Pulmonary artery endothelial cell (primary cell): ENCODE measurements at regions not wholly inside any gene's neighbourhood (a gene's known extent, or its start where the extent isn't known, plus 50 kb on each side); places are given as distances from the start of the nearest gene placed in this dataset.

Experiments used
- DNase-seq: peaks from one replicate; pipeline ENCODE4 v3.0.0-alpha.2; 2011; ENCODE audit warnings: low read depth, low spot score

GRCh38 chr4:19429684-19430083 lies 822.0 kb upstream of the SLIT2 start:
- no peak for DNase-seq

DNA sequence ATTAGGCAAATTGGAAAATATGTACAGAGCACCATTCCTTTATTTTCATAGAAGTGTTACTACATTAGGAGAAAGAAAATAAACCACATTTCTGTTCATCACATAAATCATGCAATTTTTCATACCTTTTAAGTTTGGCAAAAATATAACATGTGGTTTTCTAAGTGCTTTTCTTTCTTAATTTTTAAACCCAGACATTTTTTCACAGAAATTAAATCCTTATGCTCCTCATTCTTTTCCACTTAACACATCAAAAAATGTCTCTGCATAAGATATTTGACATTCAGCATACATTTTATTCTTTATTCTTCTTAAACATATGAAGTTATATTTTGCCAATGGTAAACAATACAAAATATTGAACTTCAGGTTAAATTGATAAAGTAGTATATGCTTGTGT lies 826.6 kb upstream of the SLIT2 start:
- no peak for DNase-seq

DNA sequence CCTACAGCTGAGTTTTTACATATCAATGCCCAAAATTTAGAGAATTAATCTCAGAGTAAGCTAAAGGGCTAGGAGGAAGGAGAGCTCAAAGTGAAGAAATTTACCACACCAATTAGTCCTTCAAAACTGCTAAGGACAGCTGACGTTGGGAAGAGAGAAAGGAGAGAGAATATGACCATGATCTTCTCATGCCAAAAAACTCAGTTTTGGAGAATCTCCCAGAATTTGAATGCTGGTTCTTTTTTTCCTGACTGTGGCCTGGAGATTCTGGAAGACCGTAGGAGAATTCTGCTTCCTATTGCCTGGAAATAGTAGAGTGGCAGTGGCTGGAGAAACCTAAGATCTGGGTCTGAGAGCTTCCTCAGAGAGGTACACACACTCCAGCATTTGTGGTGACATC lies 834.4 kb upstream of the SLIT2 start:
- DNase-seq, result no peak

DNA sequence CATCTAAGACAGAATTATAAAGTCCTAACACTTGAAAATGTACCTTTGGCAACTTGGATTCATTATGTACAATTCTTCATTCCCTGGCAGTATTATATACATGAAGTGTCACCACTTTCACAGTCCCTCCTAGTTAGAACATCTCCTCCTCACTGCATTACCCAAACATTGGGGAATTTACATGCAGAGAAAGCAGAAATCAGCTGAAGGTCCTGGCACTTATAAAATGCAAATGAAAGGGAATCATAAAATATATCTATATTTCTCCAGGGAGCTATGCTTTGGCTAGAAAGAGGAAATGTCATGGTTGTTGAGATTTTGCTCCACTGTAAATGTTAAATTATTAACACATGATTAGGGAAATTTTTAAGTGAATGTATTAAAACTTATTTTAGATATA lies 835.6 kb upstream of the SLIT2 start:
- DNase-seq, result no peak

- DNase-seq, result no peak
Observed at GRCh38 chr4:19408490-19408889, 843.2 kb upstream of the SLIT2 start.

GRCh38 chr4:19406789-19407188 lies 844.9 kb upstream of the SLIT2 start:
- DNase-seq, result no peak

- no peak for DNase-seq
Observed at GRCh38 chr4:19403786-19404370, 847.8 kb upstream of the SLIT2 start.

DNA sequence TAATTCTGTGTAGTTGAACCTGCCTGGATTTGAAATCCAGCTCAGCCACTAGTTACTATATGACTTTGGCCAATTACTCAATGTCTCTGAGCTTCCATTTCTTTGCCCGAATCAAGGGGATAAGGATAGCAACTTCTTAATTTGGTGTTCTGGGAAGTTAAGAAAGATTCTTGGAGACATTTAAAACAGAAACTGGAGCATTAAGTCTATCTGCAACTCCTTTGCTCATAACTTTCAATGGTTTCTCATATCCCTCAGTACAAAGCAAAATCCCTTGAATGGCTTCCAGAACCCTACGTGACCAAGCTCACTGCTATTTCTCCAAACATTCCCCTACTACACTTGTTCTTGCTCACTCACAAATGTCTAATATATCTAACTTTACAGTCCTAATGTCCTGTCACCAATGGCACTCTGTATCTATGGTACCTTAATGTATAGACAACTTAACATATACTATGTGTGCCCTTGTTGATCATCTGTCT lies 849.1 kb upstream of the SLIT2 start:
- DNase-seq, result no peak

- DNase-seq, result no peak
Observed at GRCh38 chr4:19401301-19402080, 850.2 kb upstream of the SLIT2 start.

GRCh38 chr4:19400820-19401219 lies 850.9 kb upstream of the SLIT2 start:
- DNase-seq, result no peak

GRCh38 chr4:19399001-19399400 lies 852.7 kb upstream of the SLIT2 start:
- DNase-seq, result no peak

- DNase-seq, result no peak
Observed at GRCh38 chr4:19386786-19387185, 864.9 kb upstream of the SLIT2 start.

DNA sequence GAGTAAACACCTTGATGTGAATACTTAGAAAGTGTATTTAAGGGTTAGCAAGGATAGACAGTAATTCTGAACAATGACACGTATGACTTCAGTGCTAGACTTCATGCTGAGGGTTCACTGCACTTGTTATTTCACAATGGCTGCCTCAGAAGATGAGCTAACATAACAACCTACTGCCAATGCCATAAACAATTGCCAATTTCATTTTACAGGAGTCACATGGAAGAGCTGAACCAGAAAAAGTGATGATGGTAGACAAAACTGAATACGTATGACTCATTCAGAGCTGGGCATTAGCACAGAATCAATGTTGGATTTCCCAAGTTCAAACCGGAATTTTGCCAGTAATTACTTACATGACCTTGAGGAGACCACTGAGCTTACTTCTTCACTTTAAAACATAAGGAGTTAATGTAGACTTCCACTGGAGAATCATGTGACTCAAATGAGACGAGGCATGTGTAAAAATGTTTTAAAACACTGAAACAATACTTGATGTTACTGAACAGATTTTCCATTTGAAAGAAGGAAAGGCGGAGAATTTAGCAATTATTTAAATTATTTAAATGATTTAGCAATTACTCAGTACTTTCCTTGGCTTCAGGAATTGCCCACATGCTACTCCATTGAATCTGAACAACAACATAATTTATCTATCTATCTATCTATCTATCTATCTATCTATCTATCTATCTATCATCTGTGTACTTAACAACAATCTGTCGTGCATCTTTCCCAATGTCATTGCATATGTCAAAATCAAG lies 868.5 kb upstream of the SLIT2 start:
- DNase-seq, result no peak

DNA sequence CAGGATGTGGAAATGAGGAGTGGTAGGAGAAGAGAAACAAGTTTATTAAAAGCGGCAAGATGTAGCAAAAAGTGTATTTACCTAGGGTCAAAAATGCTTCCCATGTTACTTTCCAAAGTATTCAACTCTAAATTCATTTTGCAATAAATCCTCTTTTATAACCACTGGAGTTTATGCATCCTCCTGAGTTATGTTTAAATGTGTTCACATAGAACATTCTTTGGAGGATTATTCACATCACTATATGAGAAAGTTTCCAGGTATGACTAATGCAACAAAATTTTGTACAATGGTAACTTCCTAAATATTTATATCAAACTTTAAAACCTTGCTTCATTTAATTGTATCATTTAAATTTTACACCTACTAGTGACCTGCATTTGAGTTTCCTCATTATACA lies 870.6 kb upstream of the SLIT2 start:
- no peak for DNase-seq

GRCh38 chr4:19380600-19380999 lies 871.1 kb upstream of the SLIT2 start:
- DNase-seq, result no peak

DNA sequence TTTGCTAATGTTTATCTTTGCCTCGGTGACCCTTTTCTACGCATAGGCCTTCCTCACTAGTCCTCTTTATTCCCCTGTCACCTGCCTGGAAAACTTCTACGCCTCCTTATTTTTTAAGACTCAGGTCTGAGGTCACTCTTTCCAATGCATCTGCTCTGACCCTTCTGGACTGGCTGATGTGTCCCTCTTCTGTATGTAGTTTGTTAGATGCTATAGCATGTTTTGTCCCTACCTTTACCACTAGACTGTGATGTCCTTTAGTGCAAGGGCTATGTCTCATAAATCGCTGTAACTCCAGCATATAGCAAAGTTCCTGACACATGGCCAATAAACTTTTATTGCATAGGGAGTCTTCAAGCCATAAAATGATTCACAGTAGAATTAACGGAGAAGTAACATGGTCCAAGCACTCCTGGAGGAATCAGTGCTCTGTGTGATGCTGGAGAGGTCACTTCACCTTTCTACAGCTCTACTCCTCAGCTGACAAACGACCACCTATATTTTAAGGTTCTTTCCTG lies 872.5 kb upstream of the SLIT2 start:
- no peak for DNase-seq

- no peak for DNase-seq
Observed at GRCh38 chr4:19375931-19376330, 875.8 kb upstream of the SLIT2 start.

- no peak for DNase-seq
Observed at GRCh38 chr4:19375136-19375804, 876.4 kb upstream of the SLIT2 start.

DNA sequence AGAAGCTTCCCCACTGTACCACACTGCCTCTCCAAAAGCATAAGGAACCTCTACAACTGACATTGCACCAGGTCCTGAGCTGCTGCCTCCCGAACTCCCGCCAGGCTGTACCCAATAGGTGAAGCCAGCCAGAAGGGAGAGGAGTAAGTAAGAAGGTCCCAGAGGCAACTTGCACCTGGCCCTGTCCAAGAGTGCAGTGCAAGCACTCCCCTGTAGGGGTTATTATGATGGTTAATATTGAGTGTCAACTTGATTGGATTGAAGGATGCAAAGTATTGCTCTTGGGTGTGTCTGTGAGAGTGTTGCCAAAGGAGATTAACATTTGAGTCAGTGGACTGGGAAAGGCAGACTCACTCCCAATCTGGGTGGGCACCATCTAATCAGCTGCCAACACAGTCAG lies 879.3 kb upstream of the SLIT2 start:
- DNase-seq, result no peak

GRCh38 chr4:19368800-19369199 lies 882.9 kb upstream of the SLIT2 start:
- DNase-seq, result no peak

DNA sequence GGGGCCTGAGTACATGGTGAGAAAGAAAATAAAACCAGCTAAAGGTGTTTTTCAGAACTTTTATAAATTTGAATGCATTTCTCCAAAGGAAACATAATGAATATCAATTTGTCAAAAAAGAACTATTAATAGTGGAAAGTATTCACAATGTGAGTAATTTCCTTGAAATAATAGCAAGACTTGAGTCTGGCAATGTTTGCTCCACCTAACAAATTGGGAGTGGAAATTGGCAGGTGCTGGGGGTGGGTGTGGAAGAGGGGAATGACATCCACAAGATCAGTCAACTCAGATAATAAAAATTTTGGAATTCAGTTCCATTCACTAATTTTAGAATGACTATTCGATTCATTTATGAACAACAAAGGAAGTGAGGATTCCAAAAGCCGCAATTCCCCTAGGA lies 884.8 kb upstream of the SLIT2 start:
- no peak for DNase-seq

DNA sequence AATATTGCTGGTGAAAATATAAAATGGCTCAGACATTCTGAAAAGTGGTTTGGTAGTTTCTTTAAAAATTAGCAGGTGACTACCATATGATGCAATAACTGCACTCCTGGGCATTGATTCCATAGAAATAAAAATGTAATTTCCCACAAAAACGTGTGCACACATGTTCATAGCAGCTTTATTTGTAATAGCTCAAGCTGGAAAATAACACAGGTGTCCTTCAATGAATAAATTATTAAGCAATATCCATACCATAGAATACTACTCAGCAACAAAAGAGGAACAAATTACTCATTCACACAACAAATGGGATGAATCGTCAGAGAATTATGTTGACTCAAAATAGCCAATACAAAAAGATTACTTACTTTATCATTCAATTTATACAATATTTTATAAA lies 893.7 kb upstream of the SLIT2 start:
- no peak for DNase-seq
